NCI-H2107 (cell line): ENCODE measurements at regions not wholly inside any gene's neighbourhood (a gene's known extent, or its start where the extent isn't known, plus 50 kb on each side); places are given as distances from the start of the nearest gene placed in this dataset.
"Not testable (repeated sequence)": the region's sequence is repeated elsewhere in the genome, so short reads cannot be mapped to it uniquely, and the experiment has no call there.

Experiments
- DNase-seq: peaks from one replicate; lab custom pipeline; 2025; lab: John Stamatoyannopoulos, UW

GRCh38 chr10:70990156-70990555, 101.8 kb upstream of the PCBD1 start:
- DNase-seq = not testable (repeated sequence)

DNA sequence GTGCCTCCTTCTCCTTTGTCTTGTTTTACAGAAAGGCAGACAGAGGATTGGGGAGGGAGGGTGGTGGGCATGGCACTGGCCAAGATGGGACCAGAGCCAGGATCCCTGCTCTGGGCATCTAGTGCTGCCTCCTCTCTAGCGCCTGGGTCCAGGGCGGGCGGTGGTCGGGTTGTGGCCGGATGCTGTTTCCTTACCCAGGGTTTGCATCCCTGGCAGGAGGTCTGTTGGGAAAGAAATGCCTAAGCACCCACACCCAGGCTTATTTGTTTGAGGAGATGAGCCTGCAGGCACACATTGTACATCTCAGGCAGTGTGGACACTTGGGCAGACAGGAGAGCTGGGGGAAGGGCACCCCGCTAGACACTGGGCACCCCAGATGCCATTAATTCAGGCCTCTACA, 102.3 kb upstream of the PCBD1 start:
- no peak for DNase-seq

GRCh38 chr10:70991140-70992124, 103.1 kb upstream of the PCBD1 start:
- DNase-seq = no peak

DNA sequence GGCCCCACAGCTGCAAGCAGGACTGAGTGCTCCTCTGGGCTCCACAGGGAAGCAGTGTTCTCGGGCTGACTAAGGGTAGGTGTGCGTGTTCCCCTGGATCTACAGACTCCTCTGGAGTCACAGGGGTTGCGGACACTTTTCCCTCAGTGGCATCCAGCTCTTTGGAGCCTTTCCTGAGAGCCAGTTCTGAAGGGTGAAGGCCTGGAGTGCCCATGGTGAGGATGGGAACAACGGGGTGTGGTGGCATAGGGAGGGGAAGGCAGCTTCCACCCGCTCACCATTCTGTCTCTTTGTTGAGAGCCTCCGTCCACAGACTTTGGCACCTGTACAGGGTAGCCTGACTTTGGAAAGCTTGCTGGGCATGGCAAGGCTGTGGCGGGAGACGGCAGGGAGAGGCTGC, 104.1 kb upstream of the PCBD1 start:
- no peak for DNase-seq

DNA sequence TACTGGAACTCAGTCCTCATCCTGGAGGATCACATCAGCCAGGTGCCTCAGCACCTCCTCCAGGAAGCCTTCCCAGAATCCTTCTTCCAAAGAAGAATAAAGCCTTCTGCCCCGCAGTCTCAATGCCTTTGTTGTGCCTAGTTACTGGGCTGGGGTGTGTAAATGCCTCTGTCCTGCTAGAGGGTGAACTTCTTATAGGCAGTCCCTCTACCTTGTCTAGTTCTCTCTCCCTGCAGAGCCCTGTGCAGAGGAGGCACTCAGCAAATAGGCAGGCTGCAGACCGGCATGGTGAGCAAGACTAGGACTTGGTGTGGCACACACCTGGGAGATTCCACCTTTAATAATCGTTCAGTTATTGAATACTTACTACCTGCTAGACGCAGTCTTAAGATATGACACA, 104.7 kb upstream of the PCBD1 start:
- DNase-seq = no peak

DNA sequence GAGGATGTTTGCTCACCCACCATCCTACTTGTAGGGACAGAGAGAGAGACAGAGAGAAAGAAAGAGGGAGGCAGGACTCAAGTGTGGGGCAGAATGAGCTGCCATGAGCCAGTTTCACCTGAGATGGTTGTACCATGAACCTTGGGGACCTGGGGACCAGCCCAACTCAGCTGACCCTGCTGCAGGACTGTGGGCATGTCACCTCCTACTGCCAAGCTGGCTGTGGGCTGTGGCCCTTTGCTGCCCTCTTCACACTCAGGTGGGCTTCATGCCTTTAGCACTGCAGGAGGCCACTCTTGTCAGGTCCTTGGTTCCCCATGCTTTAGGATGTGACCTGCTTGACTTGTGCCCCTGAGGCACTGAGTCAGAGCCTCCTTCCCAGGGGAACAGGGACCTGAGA, 108.2 kb upstream of the PCBD1 start:
- DNase-seq = no peak

- DNase-seq = no peak
Measured at GRCh38 chr10:70997236-70997635, 108.9 kb upstream of the PCBD1 start.

DNA sequence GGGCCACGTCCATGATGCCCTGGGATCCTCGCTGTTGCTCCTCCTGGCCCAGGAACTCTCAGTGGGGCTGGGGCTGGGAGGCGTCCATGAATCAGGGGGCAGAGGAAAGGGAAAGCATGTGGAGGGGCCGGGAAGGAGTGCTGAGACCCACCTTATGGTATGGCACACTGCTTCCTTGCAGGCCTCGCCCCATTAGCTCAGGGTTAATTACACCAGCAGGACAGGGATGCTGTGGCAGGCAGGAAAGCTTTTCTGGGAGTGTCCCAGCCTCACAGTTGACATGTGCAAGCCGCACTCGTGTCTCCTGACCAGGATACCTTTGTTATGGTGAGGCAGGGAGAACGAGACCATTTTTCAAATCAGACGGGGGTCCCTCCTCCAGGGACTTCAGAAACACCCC, 109.7 kb upstream of the PCBD1 start:
- DNase-seq = no peak

- no peak for DNase-seq
Measured at GRCh38 chr10:71001470-71001869, 113.1 kb upstream of the PCBD1 start.

- DNase-seq = no peak
Measured at GRCh38 chr10:71004176-71005075, 116.1 kb upstream of the PCBD1 start.

GRCh38 chr10:71005337-71006305, 117.3 kb upstream of the PCBD1 start:
- DNase-seq = no peak

DNA sequence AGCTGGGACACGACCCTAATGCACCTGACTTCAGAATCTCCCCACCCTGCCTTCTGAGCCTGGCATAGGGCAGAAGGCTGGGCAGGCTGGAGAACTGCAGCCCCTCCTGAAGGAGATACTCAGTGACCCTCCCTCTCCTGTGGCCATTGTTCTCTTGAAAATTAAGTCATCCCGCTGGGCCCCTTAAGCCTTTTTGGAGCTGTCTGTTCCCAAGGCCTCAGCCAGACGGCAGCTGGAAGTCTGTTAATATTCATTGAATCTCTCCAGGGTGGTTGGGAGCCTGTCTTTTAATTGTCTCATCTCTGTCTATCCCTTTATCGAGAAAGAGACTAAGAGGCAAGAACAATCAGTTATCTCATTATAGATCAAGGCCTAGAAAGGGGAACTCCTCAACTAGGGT, 118.1 kb upstream of the PCBD1 start:
- DNase-seq = no peak

DNA sequence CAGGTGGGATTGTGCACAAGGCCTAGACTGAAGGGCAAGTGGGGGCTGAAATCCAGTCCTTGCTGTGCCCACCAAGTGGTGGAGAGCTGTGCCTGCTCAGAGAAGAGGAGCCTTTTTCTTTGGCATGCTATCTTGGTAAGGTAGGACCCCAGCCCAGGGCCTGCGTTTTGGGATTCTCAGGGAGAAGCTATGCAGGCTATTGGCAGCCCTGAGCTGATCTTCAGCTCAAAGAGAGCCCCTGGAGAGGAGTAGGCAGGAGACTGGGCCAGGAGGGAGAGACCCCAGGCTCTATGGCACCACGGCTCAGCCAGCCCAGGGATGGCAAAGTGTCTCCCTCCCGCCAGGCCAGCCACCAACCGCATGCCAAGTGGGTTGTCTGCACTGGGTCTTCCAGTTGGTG, 119.2 kb upstream of the PCBD1 start:
- DNase-seq = no peak

GRCh38 chr10:71008150-71008549, 119.8 kb upstream of the PCBD1 start:
- no peak for DNase-seq

- no peak for DNase-seq
Measured at GRCh38 chr10:71009126-71009525, 120.8 kb upstream of the PCBD1 start.

- no peak for DNase-seq
Measured at GRCh38 chr10:71010730-71011129, 122.4 kb upstream of the PCBD1 start.

DNA sequence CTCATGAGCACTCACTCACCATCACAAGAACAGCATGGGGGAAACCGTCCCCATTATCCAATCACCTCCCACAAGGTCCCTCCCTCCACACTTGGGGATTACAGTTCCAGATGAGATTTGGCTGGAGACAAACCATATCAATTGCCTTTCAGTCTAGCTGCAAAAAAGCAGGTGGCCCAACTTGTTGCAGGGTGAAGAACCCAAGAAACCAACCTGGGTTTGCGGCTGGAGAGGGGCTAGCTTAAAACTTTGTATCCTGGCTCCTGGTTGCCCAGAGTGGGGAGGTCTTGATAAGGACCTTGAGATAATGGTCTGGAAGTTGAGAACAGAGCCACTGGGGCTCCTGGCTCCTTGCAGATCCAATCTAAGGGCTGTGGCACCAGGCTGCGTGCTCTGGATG, 122.8 kb upstream of the PCBD1 start:
- DNase-seq = no peak

DNA sequence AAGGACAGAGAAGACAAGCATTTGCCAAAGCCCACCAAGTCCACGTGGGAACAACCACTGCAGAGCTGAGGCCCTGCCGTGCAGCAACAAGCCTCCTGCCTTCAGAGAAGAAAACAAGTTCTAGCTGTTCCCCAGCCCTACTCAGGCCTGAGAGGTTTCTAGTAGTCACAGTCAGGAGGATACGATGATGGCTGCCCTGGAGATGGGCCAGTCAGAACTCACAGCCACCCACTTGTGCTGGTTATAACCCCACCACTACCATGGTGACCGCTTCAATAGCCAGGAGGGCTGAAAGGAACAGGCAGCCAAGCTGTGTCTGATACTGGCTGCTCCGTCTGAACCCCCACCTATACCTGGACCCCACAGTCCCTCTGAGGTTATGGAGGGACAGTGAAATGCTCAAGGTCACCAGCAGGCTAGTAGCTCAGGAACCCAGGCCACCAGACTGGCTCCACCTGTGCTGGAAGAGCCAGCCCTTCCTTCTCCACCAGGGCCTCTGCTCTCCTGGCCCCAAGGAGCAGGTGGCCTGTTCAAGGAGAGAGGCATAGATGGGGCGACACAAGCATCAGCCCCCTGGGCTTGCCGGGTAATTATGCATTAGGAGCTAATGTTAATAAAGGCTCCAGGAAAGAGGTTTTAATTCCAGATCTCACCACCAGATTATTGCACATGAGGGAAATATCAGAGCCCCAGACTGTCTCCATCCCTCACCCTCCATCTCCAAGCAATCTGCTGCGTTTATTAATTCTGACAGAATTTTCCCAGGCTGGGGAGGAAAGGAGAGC, 125.8 kb upstream of the PCBD1 start:
- DNase-seq = no peak

GRCh38 chr10:71015674-71016073, 127.3 kb upstream of the PCBD1 start:
- no peak for DNase-seq

GRCh38 chr10:71020061-71020460, 131.7 kb upstream of the PCBD1 start:
- not testable (repeated sequence) for DNase-seq

GRCh38 chr10:71021402-71021801, 133.0 kb upstream of the PCBD1 start:
- no peak for DNase-seq
